OCI-LY1 (cell line): ENCODE measurements at regions not wholly inside any gene's neighbourhood (a gene's known extent, or its start where the extent isn't known, plus 50 kb on each side); places are given as distances from the start of the nearest gene placed in this dataset.
A peak's percentile ranks its signal among the peaks of the same experiment; 100 is the strongest.

Source experiments
- CTCF ChIP-seq: fragments of 200-600 bp; sonication (generic), shearing (Covaris generic); IDR thresholded peaks from 2 replicates; pipeline ENCODE4 v1.5.1; 2017; ENCODE audit warnings: mild to moderate bottlenecking, antibody characterized with exemption, low read length, moderate library complexity, mixed read lengths
- EZH2 ChIP-seq: fragments of 200-600 bp; sonication (generic), shearing (Covaris generic); IDR thresholded peaks from 2 replicates; pipeline ENCODE4 v1.8.0; 2017; ENCODE audit warnings: borderline replicate concordance, mixed run types, mild to moderate bottlenecking, antibody characterized with exemption, low read length, moderate library complexity, mixed read lengths

GRCh38 chr16:76108460-76108859 lies 168.7 kb upstream of the CNTNAP4 start:
- TF ChIP-seq CTCF (peak; percentile 12; the same call in 1 of the 2 replicates), EZH2 (no peak)
